ENCODE measurements at regions not wholly inside any gene's neighbourhood (a gene's known extent, or its start where the extent isn't known, plus 50 kb on each side); places are given as distances from the start of the nearest gene placed in this dataset.

- DNase-seq = no peak
Measured at GRCh38 chr16:18050777-18051176, 285.8 kb downstream of the NPIPA8 start.

GRCh38 chr16:18050234-18050633, 286.3 kb downstream of the NPIPA8 start:
- no peak for DNase-seq

- no peak for DNase-seq
Measured at GRCh38 chr16:18049547-18050133, 286.9 kb downstream of the NPIPA8 start.

- DNase-seq = no peak
Measured at GRCh38 chr16:18048853-18049546, 287.5 kb downstream of the NPIPA8 start.

GRCh38 chr16:18047761-18048160, 288.8 kb downstream of the NPIPA8 start:
- DNase-seq = no peak

- no peak for DNase-seq
Measured at GRCh38 chr16:18045356-18045755, 291.2 kb downstream of the NPIPA8 start.

GRCh38 chr16:18041864-18042834, 294.4 kb downstream of the NPIPA8 start:
- no peak for DNase-seq

- no peak for DNase-seq
Measured at GRCh38 chr16:18039931-18040330, 296.6 kb downstream of the NPIPA8 start.

- no peak for DNase-seq
Measured at GRCh38 chr16:18037051-18037450, 299.5 kb downstream of the NPIPA8 start.

GRCh38 chr16:18024611-18025010, 311.9 kb downstream of the NPIPA8 start:
- no peak for DNase-seq

GRCh38 chr16:18018376-18018775, 318.2 kb downstream of the NPIPA8 start:
- no peak for DNase-seq

GRCh38 chr16:18013863-18014262, 322.7 kb downstream of the NPIPA8 start:
- no peak for DNase-seq

GRCh38 chr16:18008356-18008755, 328.2 kb downstream of the NPIPA8 start:
- no peak for DNase-seq

- no peak for DNase-seq
Measured at GRCh38 chr16:18003033-18003432, 333.5 kb downstream of the NPIPA8 start.

GRCh38 chr16:17998996-17999395, 337.5 kb downstream of the NPIPA8 start:
- DNase-seq = no peak

- DNase-seq = no peak
Measured at GRCh38 chr16:17998550-17998949, 338.0 kb downstream of the NPIPA8 start.

GRCh38 chr16:17994027-17994426, 342.5 kb downstream of the NPIPA8 start:
- no peak for DNase-seq

- DNase-seq = no peak
Measured at GRCh38 chr16:17992416-17992815, 344.1 kb downstream of the NPIPA8 start.

GRCh38 chr16:17989255-17989654, 347.3 kb downstream of the NPIPA8 start:
- DNase-seq = no peak

GRCh38 chr16:17988839-17989238, 347.7 kb downstream of the NPIPA8 start:
- no peak for DNase-seq

- DNase-seq = no peak
Measured at GRCh38 chr16:17986991-17987390, 349.5 kb downstream of the NPIPA8 start.

GRCh38 chr16:17984810-17985209, 351.7 kb downstream of the NPIPA8 start:
- DNase-seq = no peak

GRCh38 chr16:17983847-17984639, 352.5 kb downstream of the NPIPA8 start:
- DNase-seq = no peak

Measured in activated CD4-positive, alpha-beta T cell treated with anti-CD3 and anti-CD28 coated beads, Interleukin-2, Interleukin-6, amounts not matched to agents 100 ng/mL and 50 ng/mL, durations not matched to agents 16 hours and 8 hours (primary cell).